HEK293 (cell line): ENCODE measurements at regions not wholly inside any gene's neighbourhood (a gene's known extent, or its start where the extent isn't known, plus 50 kb on each side); places are given as distances from the start of the nearest gene placed in this dataset.

Source experiments
- CTCF ChIA-PET: fragments of 350-600 bp; formaldehyde crosslinking; extraction: SDS; loops from one replicate; lab custom pipeline; 2021; ENCODE audit warnings: antibody characterized with exemption; lab: Yijun Ruan, JAX
- POLR2A ChIA-PET: fragments of 300-600 bp; formaldehyde crosslinking; extraction: SDS; loops from one replicate; lab custom pipeline; 2020; ENCODE audit warnings: antibody characterized with exemption, inconsistent platforms; lab: Yijun Ruan, JAX
- H3K27ac ChIP-seq: fragments of 200-500 bp; sonication (Bioruptor generic); 2 replicates; pipeline ENCODE4 v1.5.1; 2014; ENCODE audit warnings: low read depth, low read length, control low read depth, inconsistent platforms; ENCODE audit errors: extremely low read depth
- H3K36me3 ChIP-seq, 2 experiments: fragments of 200-500 bp in 1 of 2; sonication (Bioruptor generic) in 1 of 2; 1 replicate in 1 of 2; 2 replicates in 1 of 2; pipeline ENCODE4 v1.5.1; 2014 to 2017; ENCODE audit warnings: inconsistent platforms in 2 of 2, low read length in 2 of 2; ENCODE audit not compliant: control insufficient read depth in 2 of 2, insufficient read depth in 1 of 2
- H3K4me1 ChIP-seq: fragments of 200-500 bp; sonication (Bioruptor generic); 2 replicates; pipeline ENCODE4 v1.5.1; 2014; ENCODE audit warnings: mild to moderate bottlenecking, low read length, inconsistent platforms; ENCODE audit not compliant: control insufficient read depth, insufficient read depth
- H3K4me3 ChIP-seq: 2 replicates; pipeline ENCODE4 v1.5.1; 2011; ENCODE audit warnings: low read depth, mild to moderate bottlenecking, control low read depth, low read length, moderate library complexity
- H3K9me3 ChIP-seq: fragments of 200-500 bp; sonication (Bioruptor generic); 2 replicates; pipeline ENCODE4 v1.5.1; 2014; ENCODE audit warnings: low read depth, low read length, inconsistent platforms; ENCODE audit not compliant: control insufficient read depth, insufficient read depth
- EGR2 ChIP-seq: fragments of 450-650 bp; formaldehyde crosslinking; IDR thresholded peaks from 2 replicates; pipeline ENCODE4 v1.5.1; 2016; ENCODE audit warnings: low read depth, missing biosample characterization, missing genetic modification characterization
- GFI1B ChIP-seq: fragments of 450-650 bp; formaldehyde crosslinking; IDR thresholded peaks from 2 replicates; pipeline ENCODE4 v1.5.1; 2016; ENCODE audit warnings: missing biosample characterization, missing genetic modification characterization
- GLI2 ChIP-seq: fragments of 450-650 bp; formaldehyde crosslinking; IDR thresholded peaks from 2 replicates; pipeline ENCODE4; 2017; ENCODE audit warnings: missing biosample characterization, missing genetic modification characterization, low read depth, borderline replicate concordance
- GLIS2 ChIP-seq: fragments of 450-650 bp; formaldehyde crosslinking; IDR thresholded peaks from 2 replicates; pipeline ENCODE4 v1.5.1; 2016; ENCODE audit warnings: missing biosample characterization, missing genetic modification characterization
- HIC1 ChIP-seq: fragments of 450-650 bp; formaldehyde crosslinking; IDR thresholded peaks from 2 replicates; pipeline ENCODE4 v1.5.1; 2016; ENCODE audit warnings: missing biosample characterization, missing genetic modification characterization
- KLF9 ChIP-seq: fragments of 450-650 bp; formaldehyde crosslinking; IDR thresholded peaks from 2 replicates; pipeline ENCODE4 v1.5.1; 2016; ENCODE audit warnings: missing biosample characterization, missing genetic modification characterization, low read depth
- MYNN ChIP-seq: fragments of 450-650 bp; formaldehyde crosslinking; IDR thresholded peaks from 2 replicates; pipeline ENCODE4 v1.5.1; 2016; ENCODE audit warnings: missing biosample characterization, missing genetic modification characterization, borderline replicate concordance
- OSR2 ChIP-seq: fragments of 450-650 bp; formaldehyde crosslinking; IDR thresholded peaks from 2 replicates; pipeline ENCODE4 v1.5.1; 2016; ENCODE audit warnings: missing biosample characterization, missing genetic modification characterization
- TRIM28 ChIP-seq: IDR thresholded peaks from 2 replicates; pipeline ENCODE4 v1.6.1; 2011; ENCODE audit warnings: low read length, control low read depth, borderline replicate concordance
- ZBTB26 ChIP-seq: fragments of 450-650 bp; formaldehyde crosslinking; optimal IDR thresholded peaks from 2 replicates; pipeline ENCODE3; 2016; ENCODE audit warnings: missing biosample characterization, mild to moderate bottlenecking, missing genetic modification characterization
- ZFP37 ChIP-seq: fragments of 450-650 bp; formaldehyde crosslinking; IDR thresholded peaks from 2 replicates; pipeline ENCODE4 v1.5.1; 2016; ENCODE audit warnings: missing biosample characterization, missing genetic modification characterization
- ZFP41 ChIP-seq: fragments of 450-650 bp; formaldehyde crosslinking; IDR thresholded peaks from 2 replicates; pipeline ENCODE4 v1.5.1; 2016; ENCODE audit warnings: missing biosample characterization, missing genetic modification characterization, borderline replicate concordance
- ZNF10 ChIP-seq: fragments of 450-650 bp; formaldehyde crosslinking; IDR thresholded peaks from 2 replicates; pipeline ENCODE4 v1.5.1; 2017; ENCODE audit warnings: missing biosample characterization, missing genetic modification characterization
- ZNF214 ChIP-seq: fragments of 450-650 bp; formaldehyde crosslinking; IDR thresholded peaks from 2 replicates; pipeline ENCODE4 v1.5.1; 2017; ENCODE audit warnings: missing biosample characterization, mild to moderate bottlenecking, missing genetic modification characterization, borderline replicate concordance
- ZNF302 ChIP-seq: fragments of 450-650 bp; formaldehyde crosslinking; IDR thresholded peaks from 2 replicates; pipeline ENCODE4 v1.5.1; 2016; ENCODE audit warnings: missing biosample characterization, missing genetic modification characterization, low read depth
- ZNF311 ChIP-seq: fragments of 450-650 bp; formaldehyde crosslinking; IDR thresholded peaks from 2 replicates; pipeline ENCODE4 v1.5.1; 2017; ENCODE audit warnings: missing biosample characterization, missing genetic modification characterization, borderline replicate concordance
- ZNF416 ChIP-seq: fragments of 450-650 bp; formaldehyde crosslinking; IDR thresholded peaks from 2 replicates; pipeline ENCODE4 v1.5.1; 2016; ENCODE audit warnings: missing biosample characterization, missing genetic modification characterization
- ZNF449 ChIP-seq: fragments of 450-650 bp; formaldehyde crosslinking; IDR thresholded peaks from 2 replicates; pipeline ENCODE4 v1.5.1; 2017; ENCODE audit warnings: missing biosample characterization, mild to moderate bottlenecking, missing genetic modification characterization, moderate library complexity
- ZNF561 ChIP-seq: fragments of 450-650 bp; IDR thresholded peaks from 2 replicates; pipeline ENCODE4 v1.5.1; 2018; ENCODE audit warnings: missing biosample characterization, missing genetic modification characterization, borderline replicate concordance
- ZNF596 ChIP-seq: fragments of 450-650 bp; IDR thresholded peaks from 2 replicates; pipeline ENCODE4 v1.5.0; 2018; ENCODE audit warnings: missing biosample characterization, mild to moderate bottlenecking, missing genetic modification characterization, moderate library complexity
- ZNF624 ChIP-seq: fragments of 450-650 bp; formaldehyde crosslinking; IDR thresholded peaks from 2 replicates; pipeline ENCODE4 v1.5.1; 2017; ENCODE audit warnings: missing biosample characterization, missing genetic modification characterization
- ZNF768 ChIP-seq: fragments of 450-650 bp; formaldehyde crosslinking; IDR thresholded peaks from 2 replicates; pipeline ENCODE4 v1.5.1; 2018; ENCODE audit warnings: missing biosample characterization, mild to moderate bottlenecking, missing genetic modification characterization
- ZSCAN23 ChIP-seq: fragments of 450-650 bp; formaldehyde crosslinking; IDR thresholded peaks from 2 replicates; pipeline ENCODE4 v1.5.1; 2016; ENCODE audit warnings: missing biosample characterization, missing genetic modification characterization
- ZXDB ChIP-seq: fragments of 450-650 bp; formaldehyde crosslinking; IDR thresholded peaks from 2 replicates; pipeline ENCODE4 v1.5.1; 2016; ENCODE audit warnings: missing biosample characterization, missing genetic modification characterization

DNA sequence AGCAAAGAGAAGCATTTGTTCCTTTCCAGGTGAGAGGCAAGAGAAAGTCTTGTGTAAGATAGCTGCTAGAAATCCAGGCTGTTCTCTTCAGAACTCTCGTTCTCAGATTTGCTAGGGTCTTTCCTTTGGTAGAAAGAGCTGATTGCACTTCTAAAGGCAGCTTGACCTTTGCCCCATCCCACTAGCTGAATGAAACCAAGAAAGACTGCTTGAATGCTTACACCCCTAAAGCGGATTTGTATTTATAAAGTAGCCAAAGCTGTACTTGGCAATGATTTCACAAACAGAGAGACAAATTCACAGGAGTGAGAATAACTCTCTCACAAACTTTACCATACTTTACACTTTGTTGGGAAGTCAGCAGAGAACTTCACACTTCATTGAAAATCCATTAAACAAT lies 424.1 kb downstream of the TTLL7 start:
- TF ChIP-seq ZNF416 (tag by site-specific recombination), result no peak
- TF ChIP-seq ZNF311, result no peak
- no peak for TF ChIP-seq ZNF10
- TF ChIP-seq TRIM28, result no peak
- no peak for TF ChIP-seq ZNF449 (tag by site-specific recombination)
- TF ChIP-seq ZNF624 (tag by site-specific recombination), result no peak
- Histone ChIP-seq H3K4me3 (no peak overlapping the region), H3K4me1 (no peaks in the 10 kb centered on the region), H3K36me3 (no peaks in the 10 kb centered on the region), H3K9me3 (no peaks in the 10 kb centered on the region), H3K27ac (no peak overlapping the region)
- ChIA-PET POLR2A (no interaction called here), CTCF (interaction anchor here (0.6 kb wide), 1 partner anchor 22 kb away, joined by 3 read pairs; no protein-coding TSS in a partner anchor)

GRCh38 chr1:83573776-83574175 lies 425.2 kb downstream of the TTLL7 start:
- CTCF ChIA-PET, result no interaction called here
- Histone ChIP-seq H3K4me1 (no peaks in the 10 kb centered on the region), H3K27ac (no peak overlapping the region), H3K9me3 (no peaks in the 10 kb centered on the region), H3K36me3 (no peaks in the 10 kb centered on the region), H3K4me3 (no peak overlapping the region)
- POLR2A ChIA-PET, result no interaction called here
- TF ChIP-seq ZNF214 (tag by site-specific recombination) (no peak), EGR2 (tag by site-specific recombination) (no peak), GLI2 (tag by site-specific recombination) (no peak), ZFP41 (tag by site-specific recombination) (no peak), ZFP37 (tag by site-specific recombination) (no peak), GLIS2 (tag by site-specific recombination) (no peak), GFI1B (tag by site-specific recombination) (no peak), ZSCAN23 (tag by site-specific recombination) (no peak), ZNF302 (no peak), MYNN (tag by site-specific recombination) (no peak), OSR2 (tag by site-specific recombination) (no peak), ZBTB26 (tag by site-specific recombination) (no peak), ZNF768 (tag by site-specific recombination) (no peak), KLF9 (tag by site-specific recombination) (no peak), ZNF596 (no peak), ZXDB (no peak), ZNF561 (tag by site-specific recombination) (no peak), HIC1 (tag by site-specific recombination) (no peak)
